Peyer's patch (tissue), 4 donors: ENCODE measurements at regions not wholly inside any gene's neighbourhood (a gene's known extent, or its start where the extent isn't known, plus 50 kb on each side); places are given as distances from the start of the nearest gene placed in this dataset.

Experiments used
- CTCF ChIP-seq, 6 experiments: fragments of 450-650 bp in 4 of 6; fragments of 200-600 bp in 2 of 6; sonication (generic) in 1 of 6; IDR thresholded peaks; one replicate each; pipeline ENCODE4 v1.5.1; 2017 to 2019; ENCODE audit warnings: antibody characterized with exemption in 6 of 6, mild to moderate bottlenecking in 3 of 6, moderate library complexity in 1 of 6
- POLR2A ChIP-seq, 2 donors: fragments of 450-650 bp; IDR thresholded peaks; one replicate each; pipeline ENCODE4 v1.5.1; 2017; ENCODE audit warnings: antibody characterized with exemption in 2 of 2, mild to moderate bottlenecking in 2 of 2, moderate library complexity in 2 of 2

GRCh38 chr15:29477256-29477655 lies 207.6 kb upstream of the NSMCE3 start:
- TF ChIP-seq CTCF (IDR thresholded peaks at IDR 0.05) (no peak), POLR2A (IDR thresholded peaks at IDR 0.05) (no peak)
